Umbilical cord (tissue), 1 donor: ENCODE measurements at regions not wholly inside any gene's neighbourhood (a gene's known extent, or its start where the extent isn't known, plus 50 kb on each side); places are given as distances from the start of the nearest gene placed in this dataset.
"Not testable (repeated sequence)": the region's sequence is repeated elsewhere in the genome, so short reads cannot be mapped to it uniquely, and the experiment has no call there.

Experiments
- DNase-seq: peaks from one replicate; pipeline ENCODE4 v3.0.0-alpha.2; 2015; ENCODE audit warnings: low spot score

- peak; percentile 67 for DNase-seq
These were observed 158.5 kb upstream of the RFC3 start for GRCh38 chr13:33659466-33659865.

- DNase-seq, result no peak
These were observed 158.1 kb upstream of the RFC3 start for GRCh38 chr13:33659894-33660293.

GRCh38 chr13:33662392-33662791 lies 155.6 kb upstream of the RFC3 start:
- DNase-seq, result no peak

- no peak for DNase-seq
These were observed 152.2 kb upstream of the RFC3 start for GRCh38 chr13:33665626-33666175.

- no peak for DNase-seq
These were observed 146.4 kb upstream of the RFC3 start for GRCh38 chr13:33671560-33671959.

GRCh38 chr13:33672022-33672421 lies 145.9 kb upstream of the RFC3 start:
- not testable (repeated sequence) for DNase-seq

GRCh38 chr13:33676045-33676989 lies 141.6 kb upstream of the RFC3 start:
- DNase-seq, result peak; percentile 84

GRCh38 chr13:33677215-33677614 lies 140.7 kb upstream of the RFC3 start:
- no peak for DNase-seq

- no peak for DNase-seq
These were observed 139.9 kb upstream of the RFC3 start for GRCh38 chr13:33678084-33678483.

- DNase-seq, result peak; percentile 11
These were observed 138.9 kb upstream of the RFC3 start for GRCh38 chr13:33678906-33679657.

GRCh38 chr13:33679658-33680012 lies 138.3 kb upstream of the RFC3 start:
- no peak for DNase-seq

GRCh38 chr13:33682020-33682564 lies 135.9 kb upstream of the RFC3 start:
- no peak for DNase-seq

- DNase-seq, result not testable (repeated sequence)
These were observed 135.3 kb upstream of the RFC3 start for GRCh38 chr13:33682646-33683045.

- DNase-seq, result no peak
These were observed 134.6 kb upstream of the RFC3 start for GRCh38 chr13:33683376-33683775.

GRCh38 chr13:33684874-33685273 lies 133.1 kb upstream of the RFC3 start:
- DNase-seq, result no peak

- no peak for DNase-seq
These were observed 131.0 kb upstream of the RFC3 start for GRCh38 chr13:33686772-33687480.

- DNase-seq, result no peak
These were observed 127.6 kb upstream of the RFC3 start for GRCh38 chr13:33690354-33690753.

GRCh38 chr13:33691980-33692379 lies 126.0 kb upstream of the RFC3 start:
- DNase-seq, result no peak

- no peak for DNase-seq
These were observed 125.4 kb upstream of the RFC3 start for GRCh38 chr13:33692531-33692930.

- DNase-seq, result no peak
These were observed 123.4 kb upstream of the RFC3 start for GRCh38 chr13:33694546-33694945.

GRCh38 chr13:33696530-33696929 lies 121.4 kb upstream of the RFC3 start:
- DNase-seq, result no peak

GRCh38 chr13:33697926-33698325 lies 120.0 kb upstream of the RFC3 start:
- no peak for DNase-seq
